ENCODE measurements at regions not wholly inside any gene's neighbourhood (a gene's known extent, or its start where the extent isn't known, plus 50 kb on each side); places are given as distances from the start of the nearest gene placed in this dataset.

- Mint-ChIP-seq H3K27ac (no peak overlapping the region), H3K27me3 (no peaks in the 10 kb centered on the region), H3K4me1 (no peaks in the 10 kb centered on the region), H3K9me3 (peaks cover 0 to 8% (median 0%) of the 10 kb centered on the region in 7 donors), H3K36me3 (no peaks in the 10 kb centered on the region), H3K4me3 (no peak overlapping the region)
- no peak for DNase-seq
- no peak for ATAC-seq (ENCODE audit: low read depth in 2 of 2)
Observed at GRCh38 chr7:96546426-96546825, 163.2 kb downstream of the SEM1 start.

GRCh38 chr7:96539471-96539870 lies 170.2 kb downstream of the SEM1 start:
- Mint-ChIP-seq H3K27ac (no peak overlapping the region), H3K27me3 (no peaks in the 10 kb centered on the region), H3K4me1 (no peaks in the 10 kb centered on the region), H3K36me3 (no peaks in the 10 kb centered on the region), H3K9me3 (peaks cover 0 to 7% (median 0%) of the 10 kb centered on the region in 7 donors), H3K4me3 (no peak overlapping the region)
- no peak for DNase-seq
- no peak for ATAC-seq (ENCODE audit: low read depth in 2 of 2)

- Mint-ChIP-seq H3K4me1 (no peaks in the 10 kb centered on the region), H3K4me3 (no peak overlapping the region), H3K9me3 (peaks cover 0 to 7% (median 0%) of the 10 kb centered on the region in 7 donors), H3K27ac (no peak overlapping the region), H3K27me3 (no peaks in the 10 kb centered on the region), H3K36me3 (no peaks in the 10 kb centered on the region)
- DNase-seq (no peak), ATAC-seq (ENCODE audit: low read depth in 2 of 2) (no peak)
Observed at GRCh38 chr7:96538632-96539031, 171.0 kb downstream of the SEM1 start.

- Mint-ChIP-seq H3K27me3 (peaks cover 0 to 8% (median 0%) of the 10 kb centered on the region in 3 donors), H3K36me3 (no peaks in the 10 kb centered on the region), H3K9me3 (peaks cover 0 to 7% (median 0%) of the 10 kb centered on the region in 7 donors), H3K27ac (no peak overlapping the region), H3K4me3 (no peak overlapping the region), H3K4me1 (no peaks in the 10 kb centered on the region)
- ATAC-seq (ENCODE audit: low read depth in 2 of 2): no peak
- DNase-seq: no peak
Observed at GRCh38 chr7:96534221-96534620, 175.4 kb downstream of the SEM1 start.

- Mint-ChIP-seq H3K4me3 (no peak overlapping the region), H3K9me3 (no peaks in the 10 kb centered on the region), H3K4me1 (no peaks in the 10 kb centered on the region), H3K27ac (no peak overlapping the region), H3K36me3 (no peaks in the 10 kb centered on the region), H3K27me3 (peaks cover 0 to 8% (median 0%) of the 10 kb centered on the region in 3 donors)
- DNase-seq: no peak
- ATAC-seq (ENCODE audit: low read depth in 2 of 2): no peak
Observed at GRCh38 chr7:96532428-96532935, 177.2 kb downstream of the SEM1 start.

- ATAC-seq (ENCODE audit: low read depth in 2 of 2): no peak
- no peaks in the 10 kb centered on the region for H3K4me1 Mint-ChIP-seq
- peaks cover 0 to 15% (median under 1%) of the 10 kb centered on the region in 3 donors for H3K27me3 Mint-ChIP-seq
- no peak overlapping the region for H3K27ac Mint-ChIP-seq
- H3K36me3 Mint-ChIP-seq: no peaks in the 10 kb centered on the region
- no peak overlapping the region for H3K4me3 Mint-ChIP-seq
- DNase-seq: no peak
- no peaks in the 10 kb centered on the region for H3K9me3 Mint-ChIP-seq
Observed at GRCh38 chr7:96531331-96531730, 178.3 kb downstream of the SEM1 start.

GRCh38 chr7:96530786-96531185 lies 178.9 kb downstream of the SEM1 start:
- Mint-ChIP-seq H3K4me3 (no peak overlapping the region), H3K27ac (no peak overlapping the region), H3K36me3 (no peaks in the 10 kb centered on the region)

GRCh38 chr7:96527133-96527827 lies 182.4 kb downstream of the SEM1 start:
- ATAC-seq (ENCODE audit: low read depth in 2 of 2): no peak
- Mint-ChIP-seq H3K27me3 (peaks cover 0 to 14% (median 7%) of the 10 kb centered on the region in 3 donors), H3K4me3 (no peak overlapping the region), H3K4me1 (no peaks in the 10 kb centered on the region), H3K27ac (no peak overlapping the region), H3K9me3 (peaks cover 0 to 5% (median 0%) of the 10 kb centered on the region in 7 donors), H3K36me3 (no peaks in the 10 kb centered on the region)
- DNase-seq: no peak

More at GRCh38 chr7:96530786-96531185, 178.9 kb downstream of the SEM1 start:
- DNase-seq: no peak
- Mint-ChIP-seq H3K27me3 (peaks cover 0 to 15% (median 4%) of the 10 kb centered on the region in 3 donors), H3K9me3 (no peaks in the 10 kb centered on the region), H3K4me1 (no peaks in the 10 kb centered on the region)
- ATAC-seq (ENCODE audit: low read depth in 2 of 2): no peak

- peaks cover 0 to 14% (median 7%) of the 10 kb centered on the region in 3 donors for H3K27me3 Mint-ChIP-seq
- no peak overlapping the region for H3K27ac Mint-ChIP-seq
- ATAC-seq (ENCODE audit: low read depth in 2 of 2): no peak
Observed at GRCh38 chr7:96526496-96526895, 183.2 kb downstream of the SEM1 start.

GRCh38 chr7:96521068-96521894 lies 188.4 kb downstream of the SEM1 start:
- no peaks in the 10 kb centered on the region for H3K4me1 Mint-ChIP-seq
- DNase-seq: no peak
- peaks cover 0 to 5% (median 4%) of the 10 kb centered on the region in 7 donors for H3K9me3 Mint-ChIP-seq
- H3K4me3 Mint-ChIP-seq: no peak overlapping the region
- peaks cover 0 to 13% (median 11%) of the 10 kb centered on the region in 3 donors for H3K27me3 Mint-ChIP-seq
- ATAC-seq (ENCODE audit: low read depth in 2 of 2): no peak
- no peaks in the 10 kb centered on the region for H3K36me3 Mint-ChIP-seq
- H3K27ac Mint-ChIP-seq: no peak overlapping the region

More at GRCh38 chr7:96526496-96526895, 183.2 kb downstream of the SEM1 start:
- peaks cover 0 to 5% (median 0%) of the 10 kb centered on the region in 7 donors for H3K9me3 Mint-ChIP-seq
- no peak for DNase-seq
- no peak overlapping the region for H3K4me3 Mint-ChIP-seq
- no peaks in the 10 kb centered on the region for H3K36me3 Mint-ChIP-seq
- H3K4me1 Mint-ChIP-seq: no peaks in the 10 kb centered on the region

- Mint-ChIP-seq H3K27me3 (peaks cover 0 to 5% (median 5%) of the 10 kb centered on the region in 3 donors), H3K27ac (no peak overlapping the region), H3K4me1 (no peaks in the 10 kb centered on the region), H3K4me3 (no peak overlapping the region), H3K36me3 (no peaks in the 10 kb centered on the region), H3K9me3 (no peaks in the 10 kb centered on the region)
- no peak for DNase-seq
- no peak for ATAC-seq (ENCODE audit: low read depth in 2 of 2)
Observed at GRCh38 chr7:96508371-96508770, 186.5 kb upstream of the SLC25A13 start.

GRCh38 chr7:96503597-96503996 lies 181.7 kb upstream of the SLC25A13 start:
- no peaks in the 10 kb centered on the region for H3K9me3 Mint-ChIP-seq
- no peak overlapping the region for H3K4me3 Mint-ChIP-seq
- H3K27ac Mint-ChIP-seq: no peak overlapping the region
- DNase-seq: no peak
- H3K27me3 Mint-ChIP-seq: no peaks in the 10 kb centered on the region
- ATAC-seq (ENCODE audit: low read depth in 2 of 2): no peak
- no peaks in the 10 kb centered on the region for H3K4me1 Mint-ChIP-seq
- no peaks in the 10 kb centered on the region for H3K36me3 Mint-ChIP-seq

GRCh38 chr7:96501318-96501717 lies 179.4 kb upstream of the SLC25A13 start:
- Mint-ChIP-seq H3K36me3 (no peaks in the 10 kb centered on the region), H3K27me3 (no peaks in the 10 kb centered on the region), H3K4me1 (no peaks in the 10 kb centered on the region), H3K27ac (no peak overlapping the region), H3K9me3 (no peaks in the 10 kb centered on the region), H3K4me3 (no peak overlapping the region)
- DNase-seq: no peak
- ATAC-seq (ENCODE audit: low read depth in 2 of 2): no peak

GRCh38 chr7:96499532-96499931 lies 177.6 kb upstream of the SLC25A13 start:
- Mint-ChIP-seq H3K4me1 (no peaks in the 10 kb centered on the region), H3K36me3 (no peaks in the 10 kb centered on the region), H3K4me3 (no peak overlapping the region), H3K27me3 (no peaks in the 10 kb centered on the region), H3K9me3 (no peaks in the 10 kb centered on the region), H3K27ac (no peak overlapping the region)
- ATAC-seq (ENCODE audit: low read depth in 2 of 2) (no peak), DNase-seq (no peak)

Measured in naive B cell (primary cell).